ENCODE measurements at regions not wholly inside any gene's neighbourhood (a gene's known extent, or its start where the extent isn't known, plus 50 kb on each side); places are given as distances from the start of the nearest gene placed in this dataset.

- CTCF ChIA-PET = no interaction called here
- TF ChIP-seq, protein P1, sequence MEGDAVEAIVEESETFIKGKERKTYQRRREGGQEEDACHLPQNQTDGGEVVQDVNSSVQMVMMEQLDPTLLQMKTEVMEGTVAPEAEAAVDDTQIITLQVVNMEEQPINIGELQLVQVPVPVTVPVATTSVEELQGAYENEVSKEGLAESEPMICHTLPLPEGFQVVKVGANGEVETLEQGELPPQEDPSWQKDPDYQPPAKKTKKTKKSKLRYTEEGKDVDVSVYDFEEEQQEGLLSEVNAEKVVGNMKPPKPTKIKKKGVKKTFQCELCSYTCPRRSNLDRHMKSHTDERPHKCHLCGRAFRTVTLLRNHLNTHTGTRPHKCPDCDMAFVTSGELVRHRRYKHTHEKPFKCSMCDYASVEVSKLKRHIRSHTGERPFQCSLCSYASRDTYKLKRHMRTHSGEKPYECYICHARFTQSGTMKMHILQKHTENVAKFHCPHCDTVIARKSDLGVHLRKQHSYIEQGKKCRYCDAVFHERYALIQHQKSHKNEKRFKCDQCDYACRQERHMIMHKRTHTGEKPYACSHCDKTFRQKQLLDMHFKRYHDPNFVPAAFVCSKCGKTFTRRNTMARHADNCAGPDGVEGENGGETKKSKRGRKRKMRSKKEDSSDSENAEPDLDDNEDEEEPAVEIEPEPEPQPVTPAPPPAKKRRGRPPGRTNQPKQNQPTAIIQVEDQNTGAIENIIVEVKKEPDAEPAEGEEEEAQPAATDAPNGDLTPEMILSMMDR (IDR thresholded peaks at IDR 0.05; ENCODE audit: insufficient read depth, low read length, missing control alignments) = no peak
- H3K4me3 ChIP-seq (ENCODE audit: low read depth, low read length) = no peak overlapping the region
- no peak for DNase-seq (ENCODE audit: low read depth, low spot score)
- POLR2A ChIA-PET = no interaction called here
Observed at GRCh38 chr10:128865436-128866195, 601.4 kb upstream of the MGMT start.

DNA sequence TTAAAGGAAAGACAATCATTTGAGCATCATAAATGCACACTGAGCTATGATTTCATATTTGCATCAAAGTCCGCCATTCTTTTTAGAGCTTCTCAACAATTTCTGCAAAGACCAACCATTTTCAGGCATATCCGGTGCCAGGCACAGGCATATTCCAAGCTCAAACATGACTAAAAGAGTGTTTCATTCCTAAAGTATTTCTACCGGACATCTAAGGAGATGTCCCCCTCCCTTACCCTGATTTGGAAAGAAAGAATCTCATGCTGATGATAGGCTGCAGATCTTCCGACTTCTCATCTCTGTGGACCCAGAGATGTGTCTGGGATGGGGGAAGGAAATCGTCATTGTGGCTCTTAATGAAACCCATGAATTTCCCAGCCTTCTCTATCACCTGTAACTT lies 600.5 kb upstream of the MGMT start:
- CTCF ChIA-PET = no interaction called here
- H3K4me3 ChIP-seq (ENCODE audit: low read depth, low read length) = no peak overlapping the region
- POLR2A ChIA-PET = no interaction called here
- DNase-seq (ENCODE audit: low read depth, low spot score) = no peak
- TF ChIP-seq, protein P1 (IDR thresholded peaks at IDR 0.05; ENCODE audit: insufficient read depth, low read length, missing control alignments) = no peak

- ChIA-PET CTCF (no interaction called here), POLR2A (no interaction called here)
- TF ChIP-seq, protein P1 (IDR thresholded peaks at IDR 0.05; ENCODE audit: insufficient read depth, low read length, missing control alignments) = no peak
- DNase-seq (ENCODE audit: low read depth, low spot score) = no peak
- H3K4me3 ChIP-seq (ENCODE audit: low read depth, low read length) = no peak overlapping the region
Observed at GRCh38 chr10:128867210-128867609, 599.8 kb upstream of the MGMT start.

DNA sequence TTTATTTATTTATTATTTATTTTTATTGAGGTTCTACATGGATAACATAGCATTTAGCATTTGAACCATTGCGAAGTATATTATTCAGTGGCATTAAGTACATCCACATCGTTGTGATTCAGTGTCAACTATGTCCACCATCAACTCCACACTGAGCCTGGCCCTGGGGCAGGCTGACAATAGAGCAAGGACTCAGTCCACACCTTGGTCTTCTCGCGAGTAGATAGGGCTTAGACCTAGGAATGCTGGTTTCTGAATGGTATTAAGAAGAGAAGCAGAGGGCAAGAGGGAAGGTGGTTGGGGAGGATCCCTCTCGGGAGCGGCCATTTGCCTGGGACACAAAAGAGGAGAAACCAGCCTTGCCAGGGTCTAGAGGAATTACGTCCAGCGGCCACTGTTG lies 599.2 kb upstream of the MGMT start:
- TF ChIP-seq, protein P1 (IDR thresholded peaks at IDR 0.05; ENCODE audit: insufficient read depth, low read length, missing control alignments) = no peak
- no peak overlapping the region for H3K4me3 ChIP-seq (ENCODE audit: low read depth, low read length)
- DNase-seq (ENCODE audit: low read depth, low spot score) = no peak
- ChIA-PET CTCF (no interaction called here), POLR2A (no interaction called here)

- TF ChIP-seq, protein P1 (IDR thresholded peaks at IDR 0.05; ENCODE audit: insufficient read depth, low read length, missing control alignments) = no peak
- POLR2A ChIA-PET = no interaction called here
- H3K4me3 ChIP-seq (ENCODE audit: low read depth, low read length) = no peak overlapping the region
- CTCF ChIA-PET = no interaction called here
- DNase-seq (ENCODE audit: low read depth, low spot score) = no peak
Observed at GRCh38 chr10:128868481-128868880, 598.6 kb upstream of the MGMT start.

DNA sequence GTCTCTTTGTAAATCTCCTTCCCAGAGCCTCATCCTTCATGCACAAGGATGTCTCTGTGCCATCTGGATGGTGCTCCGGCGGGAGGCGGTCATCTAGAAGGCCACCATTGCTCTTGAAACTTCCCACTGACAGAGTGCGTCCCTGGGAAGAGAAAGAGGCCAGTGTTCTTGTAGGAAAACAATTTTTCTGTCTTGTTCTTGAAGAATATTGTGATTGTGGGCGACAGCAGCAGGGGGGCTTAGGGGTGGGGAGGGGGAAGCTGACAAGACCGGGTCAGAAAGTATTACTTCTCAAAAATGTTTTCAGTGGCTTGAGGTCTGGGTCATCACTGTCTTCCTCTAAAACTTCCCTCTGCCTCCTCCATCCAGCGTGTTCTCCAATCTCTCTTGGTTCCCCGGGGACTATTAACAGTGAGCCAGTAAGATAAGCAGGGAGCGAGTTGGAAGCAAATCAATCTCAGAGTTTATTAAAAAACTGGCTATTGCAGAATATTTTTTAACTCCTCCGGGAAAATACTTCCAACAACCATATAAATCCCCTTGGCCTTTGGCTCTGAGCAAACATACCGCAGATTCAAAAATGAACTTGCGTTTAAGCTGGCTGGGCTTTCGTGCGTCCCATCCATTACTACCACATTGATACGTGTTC lies 597.8 kb upstream of the MGMT start:
- CTCF ChIA-PET = no interaction called here
- TF ChIP-seq, protein P1 (IDR thresholded peaks at IDR 0.05; ENCODE audit: insufficient read depth, low read length, missing control alignments) = no peak
- no peak overlapping the region for H3K4me3 ChIP-seq (ENCODE audit: low read depth, low read length)
- DNase-seq (ENCODE audit: low read depth, low spot score) = no peak
- POLR2A ChIA-PET = no interaction called here
